H1 (cell line): ENCODE measurements at regions not wholly inside any gene's neighbourhood (a gene's known extent, or its start where the extent isn't known, plus 50 kb on each side); places are given as distances from the start of the nearest gene placed in this dataset.

Experiments
- CHD7 ChIP-seq: fragments of 300-600 bp; sonication (generic); IDR thresholded peaks from 2 replicates; pipeline ENCODE4 v1.7.1; 2012; ENCODE audit warnings: low read length, moderate library complexity, mild to moderate bottlenecking, inconsistent platforms; ENCODE audit not compliant: insufficient replicate concordance
- CTCF ChIP-seq, 3 experiments: IDR thresholded peaks; 1 replicate in 2 of 3; 2 replicates in 1 of 3; pipeline versions ENCODE4 v1.5.1 to v1.6.1; 2011; ENCODE audit warnings: low read length in 3 of 3, mild to moderate bottlenecking in 3 of 3, inconsistent platforms in 2 of 3, low read depth in 1 of 3, moderate library complexity in 1 of 3; ENCODE audit not compliant: insufficient read depth in 1 of 3; ENCODE audit errors: control extremely low read depth in 1 of 3
- EGR1 ChIP-seq: IDR thresholded peaks from 2 replicates; pipeline ENCODE4 v1.6.1; 2011; ENCODE audit warnings: low read depth, low read length, borderline replicate concordance
- EZH2 ChIP-seq: fragments of 200-600 bp; sonication (generic); IDR thresholded peaks from 2 replicates; pipeline ENCODE4 v1.7.1; 2012; ENCODE audit warnings: low read depth, mild to moderate bottlenecking, moderate library complexity, low read length, inconsistent platforms; ENCODE audit not compliant: severe bottlenecking
- HDAC6 ChIP-seq: IDR thresholded peaks from one replicate; pipeline ENCODE4 v1.7.1; 2012; ENCODE audit warnings: low read depth, mild to moderate bottlenecking, inconsistent platforms, low read length, moderate library complexity
- NANOG ChIP-seq: IDR thresholded peaks from 2 replicates; pipeline ENCODE4 v1.6.1; 2011; ENCODE audit warnings: low read length, low read depth, mild to moderate bottlenecking, inconsistent platforms; ENCODE audit not compliant: insufficient read depth, poor library complexity, severe bottlenecking
- RFX5 ChIP-seq: IDR thresholded peaks from 2 replicates; pipeline ENCODE4 v1.6.1; 2011; ENCODE audit warnings: low read depth, low read length, improper control_type of control experiment, borderline replicate concordance
- RXRA ChIP-seq: IDR thresholded peaks from 2 replicates; pipeline ENCODE4 v1.6.1; 2011; ENCODE audit warnings: low read depth, mild to moderate bottlenecking, low read length, moderate library complexity; ENCODE audit not compliant: insufficient read depth
- SRF ChIP-seq: IDR thresholded peaks from 2 replicates; pipeline ENCODE4 v1.6.1; 2011; ENCODE audit warnings: mild to moderate bottlenecking, low read depth, low read length, moderate library complexity
- YY1 ChIP-seq: IDR thresholded peaks from 2 replicates; pipeline ENCODE4 v1.6.1; 2011; ENCODE audit warnings: low read depth, mild to moderate bottlenecking, low read length

- TF ChIP-seq CHD7 (no peak), RFX5 (no peak), RXRA (no peak), YY1 (no peak), NANOG (no peak), EGR1 (no peak), EZH2 (no peak), SRF (no peak), CTCF (IDR thresholded peaks at IDR 0.05; ENCODE audit: control extremely low read depth in 1 of 3, insufficient read depth in 1 of 3, low read depth in 1 of 3, low read length in 3 of 3) (no peak), HDAC6 (no peak)
These were observed 297.5 kb upstream of the SOX5 start (continued) for GRCh38 chr12:24246934-24247333.
